ENCODE measurements at regions not wholly inside any gene's neighbourhood (a gene's known extent, or its start where the extent isn't known, plus 50 kb on each side); places are given as distances from the start of the nearest gene placed in this dataset.

DNA sequence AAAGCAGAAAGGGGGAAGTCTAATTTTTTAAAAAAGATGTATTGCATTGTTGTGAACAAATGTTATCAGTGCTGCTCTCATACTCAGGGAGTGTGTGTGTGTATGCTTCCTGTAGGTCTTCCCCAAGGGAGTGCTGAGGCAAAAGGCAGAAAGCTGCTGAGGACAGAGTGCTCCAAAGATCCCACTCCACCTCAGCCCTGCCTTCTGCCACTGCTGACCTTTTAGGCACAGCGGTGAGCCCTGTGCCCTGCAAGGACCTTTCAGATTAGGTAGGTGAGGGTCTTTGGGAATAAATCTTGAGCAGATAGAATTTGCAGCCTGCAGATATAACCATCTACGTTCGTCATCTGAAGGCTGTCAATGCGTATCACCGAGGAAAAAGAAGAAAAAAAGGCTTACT is 756.4 kb upstream of the MMS22L start:
- TF ChIP-seq, protein P1, sequence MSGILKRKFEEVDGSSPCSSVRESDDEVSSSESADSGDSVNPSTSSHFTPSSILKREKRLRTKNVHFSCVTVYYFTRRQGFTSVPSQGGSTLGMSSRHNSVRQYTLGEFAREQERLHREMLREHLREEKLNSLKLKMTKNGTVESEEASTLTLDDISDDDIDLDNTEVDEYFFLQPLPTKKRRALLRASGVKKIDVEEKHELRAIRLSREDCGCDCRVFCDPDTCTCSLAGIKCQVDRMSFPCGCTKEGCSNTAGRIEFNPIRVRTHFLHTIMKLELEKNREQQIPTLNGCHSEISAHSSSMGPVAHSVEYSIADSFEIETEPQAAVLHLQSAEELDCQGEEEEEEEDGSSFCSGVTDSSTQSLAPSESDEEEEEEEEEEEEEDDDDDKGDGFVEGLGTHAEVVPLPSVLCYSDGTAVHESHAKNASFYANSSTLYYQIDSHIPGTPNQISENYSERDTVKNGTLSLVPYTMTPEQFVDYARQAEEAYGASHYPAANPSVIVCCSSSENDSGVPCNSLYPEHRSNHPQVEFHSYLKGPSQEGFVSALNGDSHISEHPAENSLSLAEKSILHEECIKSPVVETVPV (CRISPR knock-in tag; IDR thresholded peaks at IDR 0.05): no peak
- TF ChIP-seq GLIS3 (CRISPR knock-in tag; IDR thresholded peaks at IDR 0.05) (no peak), ZFP3 (CRISPR knock-in tag; IDR thresholded peaks at IDR 0.05) (no peak), ZC3H10 (CRISPR knock-in tag; IDR thresholded peaks at IDR 0.05) (no peak), ZFP30 (CRISPR knock-in tag; IDR thresholded peaks at IDR 0.05) (no peak), ARNTL (CRISPR knock-in tag; IDR thresholded peaks at IDR 0.05; ENCODE audit: borderline replicate concordance, low read depth) (no peak)
- TF ChIP-seq, protein P2, sequence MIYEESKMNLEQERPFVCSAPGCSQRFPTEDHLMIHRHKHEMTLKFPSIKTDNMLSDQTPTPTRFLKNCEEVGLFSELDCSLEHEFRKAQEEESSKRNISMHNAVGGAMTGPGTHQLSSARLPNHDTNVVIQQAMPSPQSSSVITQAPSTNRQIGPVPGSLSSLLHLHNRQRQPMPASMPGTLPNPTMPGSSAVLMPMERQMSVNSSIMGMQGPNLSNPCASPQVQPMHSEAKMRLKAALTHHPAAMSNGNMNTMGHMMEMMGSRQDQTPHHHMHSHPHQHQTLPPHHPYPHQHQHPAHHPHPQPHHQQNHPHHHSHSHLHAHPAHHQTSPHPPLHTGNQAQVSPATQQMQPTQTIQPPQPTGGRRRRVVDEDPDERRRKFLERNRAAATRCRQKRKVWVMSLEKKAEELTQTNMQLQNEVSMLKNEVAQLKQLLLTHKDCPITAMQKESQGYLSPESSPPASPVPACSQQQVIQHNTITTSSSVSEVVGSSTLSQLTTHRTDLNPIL (CRISPR knock-in tag; IDR thresholded peaks at IDR 0.05; ENCODE audit: low read depth): no peak
- TF ChIP-seq, protein P3, sequence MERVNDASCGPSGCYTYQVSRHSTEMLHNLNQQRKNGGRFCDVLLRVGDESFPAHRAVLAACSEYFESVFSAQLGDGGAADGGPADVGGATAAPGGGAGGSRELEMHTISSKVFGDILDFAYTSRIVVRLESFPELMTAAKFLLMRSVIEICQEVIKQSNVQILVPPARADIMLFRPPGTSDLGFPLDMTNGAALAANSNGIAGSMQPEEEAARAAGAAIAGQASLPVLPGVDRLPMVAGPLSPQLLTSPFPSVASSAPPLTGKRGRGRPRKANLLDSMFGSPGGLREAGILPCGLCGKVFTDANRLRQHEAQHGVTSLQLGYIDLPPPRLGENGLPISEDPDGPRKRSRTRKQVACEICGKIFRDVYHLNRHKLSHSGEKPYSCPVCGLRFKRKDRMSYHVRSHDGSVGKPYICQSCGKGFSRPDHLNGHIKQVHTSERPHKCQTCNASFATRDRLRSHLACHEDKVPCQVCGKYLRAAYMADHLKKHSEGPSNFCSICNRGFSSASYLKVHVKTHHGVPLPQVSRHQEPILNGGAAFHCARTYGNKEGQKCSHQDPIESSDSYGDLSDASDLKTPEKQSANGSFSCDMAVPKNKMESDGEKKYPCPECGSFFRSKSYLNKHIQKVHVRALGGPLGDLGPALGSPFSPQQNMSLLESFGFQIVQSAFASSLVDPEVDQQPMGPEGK (CRISPR knock-in tag; IDR thresholded peaks at IDR 0.05; ENCODE audit: borderline replicate concordance): no peak
- TF ChIP-seq, protein P4, sequence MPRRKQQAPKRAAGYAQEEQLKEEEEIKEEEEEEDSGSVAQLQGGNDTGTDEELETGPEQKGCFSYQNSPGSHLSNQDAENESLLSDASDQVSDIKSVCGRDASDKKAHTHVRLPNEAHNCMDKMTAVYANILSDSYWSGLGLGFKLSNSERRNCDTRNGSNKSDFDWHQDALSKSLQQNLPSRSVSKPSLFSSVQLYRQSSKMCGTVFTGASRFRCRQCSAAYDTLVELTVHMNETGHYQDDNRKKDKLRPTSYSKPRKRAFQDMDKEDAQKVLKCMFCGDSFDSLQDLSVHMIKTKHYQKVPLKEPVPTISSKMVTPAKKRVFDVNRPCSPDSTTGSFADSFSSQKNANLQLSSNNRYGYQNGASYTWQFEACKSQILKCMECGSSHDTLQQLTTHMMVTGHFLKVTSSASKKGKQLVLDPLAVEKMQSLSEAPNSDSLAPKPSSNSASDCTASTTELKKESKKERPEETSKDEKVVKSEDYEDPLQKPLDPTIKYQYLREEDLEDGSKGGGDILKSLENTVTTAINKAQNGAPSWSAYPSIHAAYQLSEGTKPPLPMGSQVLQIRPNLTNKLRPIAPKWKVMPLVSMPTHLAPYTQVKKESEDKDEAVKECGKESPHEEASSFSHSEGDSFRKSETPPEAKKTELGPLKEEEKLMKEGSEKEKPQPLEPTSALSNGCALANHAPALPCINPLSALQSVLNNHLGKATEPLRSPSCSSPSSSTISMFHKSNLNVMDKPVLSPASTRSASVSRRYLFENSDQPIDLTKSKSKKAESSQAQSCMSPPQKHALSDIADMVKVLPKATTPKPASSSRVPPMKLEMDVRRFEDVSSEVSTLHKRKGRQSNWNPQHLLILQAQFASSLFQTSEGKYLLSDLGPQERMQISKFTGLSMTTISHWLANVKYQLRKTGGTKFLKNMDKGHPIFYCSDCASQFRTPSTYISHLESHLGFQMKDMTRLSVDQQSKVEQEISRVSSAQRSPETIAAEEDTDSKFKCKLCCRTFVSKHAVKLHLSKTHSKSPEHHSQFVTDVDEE (CRISPR knock-in tag; IDR thresholded peaks at IDR 0.05): no peak

Data from SK-N-SH treated with all-trans-retinoic acid at 6 μM for 48 hours (cell line).